Smooth muscle cell (in vitro differentiated cells): ENCODE measurements at regions not wholly inside any gene's neighbourhood (a gene's known extent, or its start where the extent isn't known, plus 50 kb on each side); places are given as distances from the start of the nearest gene placed in this dataset. TPM values are rescaled to one million over a fixed set of nuclear protein-coding genes. Genes with fewer than 3 reads are reported as not detected.

Experiments
- DNase-seq: peaks from one replicate; lab custom pipeline; 2025; ENCODE audit not compliant: unreplicated experiment; lab: John Stamatoyannopoulos, UW
- H2AFZ ChIP-seq: fragments of 200-600 bp; sonication (generic); 2 replicates; pipeline ENCODE4 v1.6.0; 2016; ENCODE audit warnings: antibody characterized with exemption, low read depth, mild to moderate bottlenecking
- H3F3A ChIP-seq: fragments of 200-600 bp; sonication (generic); 2 replicates; pipeline ENCODE4 v1.6.0; 2017; ENCODE audit warnings: antibody characterized with exemption, low read depth
- H3K27ac ChIP-seq: fragments of 200-600 bp; sonication (generic); 2 replicates; pipeline ENCODE4 v1.5.1; 2016; ENCODE audit warnings: low read depth, mild to moderate bottlenecking
- H3K27me3 ChIP-seq: fragments of 200-600 bp; sonication (generic); 2 replicates; pipeline ENCODE4 v1.6.1; 2016; ENCODE audit warnings: low read depth, mild to moderate bottlenecking
- H3K36me3 ChIP-seq: fragments of 200-600 bp; sonication (generic); 2 replicates; pipeline ENCODE4 v1.5.1; 2016; ENCODE audit warnings: low read depth
- H3K4me1 ChIP-seq: fragments of 200-600 bp; sonication (generic); 2 replicates; pipeline ENCODE4 v1.5.1; 2016; ENCODE audit warnings: low read depth
- H3K4me2 ChIP-seq: fragments of 200-600 bp; sonication (generic); 2 replicates; pipeline ENCODE4 v1.6.0; 2016; ENCODE audit warnings: mild to moderate bottlenecking
- H3K4me3 ChIP-seq: fragments of 200-600 bp; sonication (generic); 2 replicates; pipeline ENCODE4 v1.5.1; 2016; ENCODE audit warnings: mild to moderate bottlenecking
- H3K79me2 ChIP-seq: fragments of 200-600 bp; sonication (generic); 2 replicates; pipeline ENCODE4 v1.6.0; 2016; ENCODE audit warnings: low read depth, mild to moderate bottlenecking
- H3K9ac ChIP-seq: fragments of 200-600 bp; sonication (generic); 2 replicates; pipeline ENCODE4 v1.6.0; 2016; ENCODE audit warnings: low read depth
- H3K9me3 ChIP-seq: fragments of 200-600 bp; sonication (generic); replicated peaks from 2 replicates; pipeline ENCODE4 v1.5.1; 2016; ENCODE audit warnings: low read depth
- H4K20me1 ChIP-seq: fragments of 200-600 bp; sonication (generic); 2 replicates; pipeline ENCODE4 v1.6.0; 2016; ENCODE audit warnings: low read depth
- WGBS: methylation state at CpG from one replicate; pipeline ENCODE4 v1.1.7; 2016; ENCODE audit warnings: low lambda C conversion rate; 5-methylcytosine and 5-hydroxymethylcytosine counted together
- small RNA-seq: library from RNA; depleted of rRNA; stranded (forward); fragments of <200 nt; gene quantifications from one replicate; pipeline ENCODE3, GENCODE V24; 2014
- TF ChIP-seq, protein P1 (sequence below): fragments of 200-600 bp; sonication (generic); IDR thresholded peaks from 2 replicates; pipeline ENCODE4 v1.5.1; 2017; ENCODE audit warnings: borderline replicate concordance, mild to moderate bottlenecking, antibody characterized with exemption; ENCODE audit not compliant: insufficient read depth, poor library complexity, severe bottlenecking

DNA sequence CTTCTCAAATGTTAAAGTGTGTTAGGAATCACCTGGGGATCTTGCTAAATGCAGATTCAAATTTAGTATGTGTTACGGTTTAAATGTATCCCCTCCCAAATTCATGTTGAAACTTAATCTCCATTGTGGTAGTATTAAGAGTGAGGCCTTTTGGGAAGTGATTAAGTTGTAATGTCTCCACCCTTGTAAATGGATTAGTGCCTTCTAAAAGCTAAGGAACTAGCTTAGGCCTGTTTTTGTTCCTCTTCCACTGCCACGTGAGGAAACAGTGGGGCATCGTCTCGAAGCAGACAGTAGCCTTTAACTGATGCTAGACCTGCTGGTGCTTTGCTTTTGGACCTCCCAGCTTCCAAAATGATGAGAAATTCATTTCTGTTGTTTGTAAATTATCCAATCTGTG lies 52.3 kb upstream of the SEMA3D start:
- no peaks in the 10 kb centered on the region for H3K27me3 ChIP-seq
- no peak overlapping the region for H3K4me2 ChIP-seq

DNA sequence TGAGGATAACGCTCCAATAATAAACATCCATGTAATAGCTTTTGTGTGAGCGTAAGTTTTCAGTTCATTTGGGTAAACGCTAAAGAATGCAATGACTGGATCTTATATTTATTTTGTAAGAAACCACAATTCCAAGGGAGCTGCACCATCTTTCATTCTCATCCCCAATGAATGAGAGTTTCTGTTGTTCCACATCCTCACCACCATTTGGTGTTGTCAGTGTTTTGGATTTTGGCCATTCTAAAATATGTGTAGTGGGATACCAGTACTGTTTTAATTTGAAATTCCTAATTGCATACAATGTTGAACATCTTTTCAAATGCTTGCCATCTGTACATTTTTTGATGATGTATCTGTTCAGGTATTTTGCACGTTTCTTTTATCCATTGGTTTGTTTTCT lies 50.9 kb upstream of the SEMA3D start:
- Histone ChIP-seq H3K27me3 (no peaks in the 10 kb centered on the region), H3K4me2 (no peak overlapping the region), H4K20me1 (no peaks in the 10 kb centered on the region), H3K36me3 (no peaks in the 10 kb centered on the region), H2AFZ (no peak overlapping the region), H3K27ac (no peak overlapping the region), H3K9ac (no peak overlapping the region), H3F3A (no peaks in the 10 kb centered on the region), H3K4me1 (no peaks in the 10 kb centered on the region), H3K79me2 (no peaks in the 10 kb centered on the region), H3K9me3 (no peaks in the 10 kb centered on the region), H3K4me3 (no peak overlapping the region)
- WGBS = 93% methylated on average over 4 of the region's 4 CpGs
- TF ChIP-seq, protein P1, sequence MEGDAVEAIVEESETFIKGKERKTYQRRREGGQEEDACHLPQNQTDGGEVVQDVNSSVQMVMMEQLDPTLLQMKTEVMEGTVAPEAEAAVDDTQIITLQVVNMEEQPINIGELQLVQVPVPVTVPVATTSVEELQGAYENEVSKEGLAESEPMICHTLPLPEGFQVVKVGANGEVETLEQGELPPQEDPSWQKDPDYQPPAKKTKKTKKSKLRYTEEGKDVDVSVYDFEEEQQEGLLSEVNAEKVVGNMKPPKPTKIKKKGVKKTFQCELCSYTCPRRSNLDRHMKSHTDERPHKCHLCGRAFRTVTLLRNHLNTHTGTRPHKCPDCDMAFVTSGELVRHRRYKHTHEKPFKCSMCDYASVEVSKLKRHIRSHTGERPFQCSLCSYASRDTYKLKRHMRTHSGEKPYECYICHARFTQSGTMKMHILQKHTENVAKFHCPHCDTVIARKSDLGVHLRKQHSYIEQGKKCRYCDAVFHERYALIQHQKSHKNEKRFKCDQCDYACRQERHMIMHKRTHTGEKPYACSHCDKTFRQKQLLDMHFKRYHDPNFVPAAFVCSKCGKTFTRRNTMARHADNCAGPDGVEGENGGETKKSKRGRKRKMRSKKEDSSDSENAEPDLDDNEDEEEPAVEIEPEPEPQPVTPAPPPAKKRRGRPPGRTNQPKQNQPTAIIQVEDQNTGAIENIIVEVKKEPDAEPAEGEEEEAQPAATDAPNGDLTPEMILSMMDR = no peak
- no peak for DNase-seq

More for the DNA sequence above, 52.3 kb upstream of the SEMA3D start:
- Histone ChIP-seq H3K79me2 (no peaks in the 10 kb centered on the region), H3K27ac (no peak overlapping the region), H2AFZ (no peak overlapping the region), H3K9me3 (no peaks in the 10 kb centered on the region), H3K36me3 (no peaks in the 10 kb centered on the region), H3F3A (no peaks in the 10 kb centered on the region), H3K9ac (no peak overlapping the region), H3K4me1 (no peaks in the 10 kb centered on the region), H4K20me1 (no peaks in the 10 kb centered on the region), H3K4me3 (no peak overlapping the region)
- no peak for DNase-seq
- TF ChIP-seq, protein P1 = no peak
- 60% methylated on average over 4 of the region's 4 CpGs for WGBS

Small RNA genes in the stretch of these regions (small RNA-seq; reads per million reads assigned to genes)
- gene DYNLL1P7 = not detected
